Loucy (cell line): ENCODE measurements at regions not wholly inside any gene's neighbourhood (a gene's known extent, or its start where the extent isn't known, plus 50 kb on each side); places are given as distances from the start of the nearest gene placed in this dataset.

Source experiments
- EZH2phosphoT487 ChIP-seq: fragments of 200-600 bp; IDR thresholded peaks from 2 replicates; pipeline ENCODE4 v1.6.1; 2018; ENCODE audit warnings: antibody characterized with exemption, mild to moderate bottlenecking, moderate library complexity, borderline replicate concordance
- TF ChIP-seq, protein P1 (sequence below): fragments of 200-600 bp; sonication (generic); conservative IDR thresholded peaks from 2 replicates; pipeline ENCODE4 v1.5.1; 2014; ENCODE audit warnings: mild to moderate bottlenecking, antibody characterized with exemption, low read length

DNA sequence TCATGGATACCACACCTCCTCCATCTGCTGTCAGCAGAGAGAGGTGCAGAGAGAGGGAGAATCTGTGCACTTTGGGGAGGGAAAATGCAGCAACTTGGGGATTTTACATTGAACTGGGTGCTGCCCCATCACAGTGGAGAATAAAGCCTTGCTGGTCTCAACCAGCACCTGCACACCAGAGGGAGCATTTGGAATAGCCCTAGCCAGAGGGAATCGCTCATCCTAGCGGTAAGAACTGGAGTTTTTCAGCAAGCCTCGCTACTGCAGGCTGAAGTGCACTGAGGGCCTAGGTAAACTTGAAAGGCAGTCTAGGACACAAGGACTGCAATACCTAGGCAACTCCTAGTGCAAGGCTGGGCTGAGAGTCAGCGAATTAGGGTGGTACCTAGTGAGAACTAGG lies 148.7 kb downstream of the KDR start:
- TF ChIP-seq, protein P1, sequence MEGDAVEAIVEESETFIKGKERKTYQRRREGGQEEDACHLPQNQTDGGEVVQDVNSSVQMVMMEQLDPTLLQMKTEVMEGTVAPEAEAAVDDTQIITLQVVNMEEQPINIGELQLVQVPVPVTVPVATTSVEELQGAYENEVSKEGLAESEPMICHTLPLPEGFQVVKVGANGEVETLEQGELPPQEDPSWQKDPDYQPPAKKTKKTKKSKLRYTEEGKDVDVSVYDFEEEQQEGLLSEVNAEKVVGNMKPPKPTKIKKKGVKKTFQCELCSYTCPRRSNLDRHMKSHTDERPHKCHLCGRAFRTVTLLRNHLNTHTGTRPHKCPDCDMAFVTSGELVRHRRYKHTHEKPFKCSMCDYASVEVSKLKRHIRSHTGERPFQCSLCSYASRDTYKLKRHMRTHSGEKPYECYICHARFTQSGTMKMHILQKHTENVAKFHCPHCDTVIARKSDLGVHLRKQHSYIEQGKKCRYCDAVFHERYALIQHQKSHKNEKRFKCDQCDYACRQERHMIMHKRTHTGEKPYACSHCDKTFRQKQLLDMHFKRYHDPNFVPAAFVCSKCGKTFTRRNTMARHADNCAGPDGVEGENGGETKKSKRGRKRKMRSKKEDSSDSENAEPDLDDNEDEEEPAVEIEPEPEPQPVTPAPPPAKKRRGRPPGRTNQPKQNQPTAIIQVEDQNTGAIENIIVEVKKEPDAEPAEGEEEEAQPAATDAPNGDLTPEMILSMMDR, result no peak
- TF ChIP-seq EZH2phosphoT487, result no peak
